Esophagus squamous epithelium (tissue), 4 donors: ENCODE measurements at regions not wholly inside any gene's neighbourhood (a gene's known extent, or its start where the extent isn't known, plus 50 kb on each side); places are given as distances from the start of the nearest gene placed in this dataset.

ENCODE experiments used
- CTCF ChIP-seq, 6 experiments: fragments of 450-650 bp in 4 of 6; fragments of 200-600 bp in 2 of 6; sonication (generic) in 2 of 6; IDR thresholded peaks; one replicate each; pipeline ENCODE4 v1.5.1; 2016 to 2019; ENCODE audit warnings: antibody characterized with exemption in 6 of 6, mild to moderate bottlenecking in 4 of 6, moderate library complexity in 4 of 6
- POLR2A ChIP-seq, 4 donors: fragments of 450-650 bp; IDR thresholded peaks; one replicate each; pipeline ENCODE4 v1.6.1; 2017; ENCODE audit warnings: antibody characterized with exemption in 4 of 4, mild to moderate bottlenecking in 4 of 4, moderate library complexity in 3 of 4

GRCh38 chr18:47543080-47543479 is 291.6 kb upstream of the SKOR2 start:
- TF ChIP-seq CTCF (IDR thresholded peaks at IDR 0.05) (no peak), POLR2A (IDR thresholded peaks at IDR 0.05) (no peak)
